AG04449 (cell line): ENCODE measurements at regions not wholly inside any gene's neighbourhood (a gene's known extent, or its start where the extent isn't known, plus 50 kb on each side); places are given as distances from the start of the nearest gene placed in this dataset.

ENCODE experiments used
- CTCF ChIA-PET: fragments of 350-600 bp; formaldehyde crosslinking; extraction: SDS; loops from one replicate; lab custom pipeline; 2021; ENCODE audit warnings: antibody characterized with exemption; lab: Yijun Ruan, JAX
- POLR2A ChIA-PET: fragments of 400-600, 350-600 bp; formaldehyde crosslinking; extraction: SDS; loops from one replicate; lab custom pipeline; 2020; ENCODE audit warnings: antibody characterized with exemption, inconsistent platforms; lab: Yijun Ruan, JAX
- DNase-seq: peaks from one replicate; pipeline ENCODE4 v3.0.0-alpha.2; 2010; ENCODE audit warnings: low read depth, low spot score
- H3K4me3 ChIP-seq: 2 replicates; pipeline ENCODE4 v1.5.1; 2011; ENCODE audit warnings: low read depth, mild to moderate bottlenecking, control low read depth, low read length
- CTCF ChIP-seq: IDR thresholded peaks from one replicate; pipeline ENCODE4 v1.5.1; 2011; ENCODE audit warnings: mild to moderate bottlenecking, moderate library complexity, low read length, control low read depth, inconsistent platforms; ENCODE audit not compliant: insufficient read depth; ENCODE audit errors: missing control alignments

- no peak for DNase-seq
- TF ChIP-seq CTCF, result no peak
- POLR2A ChIA-PET, result no interaction called here
- H3K4me3 ChIP-seq, result no peak overlapping the region
- CTCF ChIA-PET, result interaction anchor here (1.1 to 1.2 kb wide), 2 partner anchors 29 to 43 kb away, joined by 3 read pairs; no protein-coding TSS in a partner anchor
These were observed 119.5 kb upstream of the ISX start for GRCh38 chr22:34946339-34946985.

- H3K4me3 ChIP-seq, result no peak overlapping the region
- DNase-seq, result no peak
- ChIA-PET CTCF (interaction anchor here (2.4 kb wide), 1 partner anchor 17 kb away, joined by 8 read pairs; no protein-coding TSS in a partner anchor), POLR2A (no interaction called here)
- TF ChIP-seq CTCF, result no peak
These were observed 115.5 kb upstream of the ISX start for GRCh38 chr22:34950489-34950888.

GRCh38 chr22:34951212-34951611 lies 114.7 kb upstream of the ISX start:
- no peak for DNase-seq
- TF ChIP-seq CTCF, result no peak
- H3K4me3 ChIP-seq, result no peak overlapping the region
- ChIA-PET CTCF (interaction anchor here (2.4 kb wide), 1 partner anchor 16 kb away, joined by 8 read pairs; no protein-coding TSS in a partner anchor), POLR2A (no interaction called here)

- ChIA-PET POLR2A (no interaction called here), CTCF (no interaction called here)
- H3K4me3 ChIP-seq, result no peak overlapping the region
- no peak for DNase-seq
- no peak for TF ChIP-seq CTCF
These were observed 106.0 kb upstream of the ISX start for GRCh38 chr22:34960005-34960404.

GRCh38 chr22:34966980-34967565 lies 98.9 kb upstream of the ISX start:
- H3K4me3 ChIP-seq, result no peak overlapping the region
- peak; percentile 17 for DNase-seq
- peak; percentile 13 for TF ChIP-seq CTCF
- ChIA-PET POLR2A (interaction anchor here (1.0 kb wide), 1 partner anchor 52 kb away, joined by 3 read pairs; no protein-coding TSS in a partner anchor), CTCF (interaction anchor here (0.8 to 2.2 kb wide), 5 partner anchors 16 to 100 kb away, joined by 3 to 8 read pairs (median 4); no protein-coding TSS in a partner anchor)

- ChIA-PET POLR2A (no interaction called here), CTCF (no interaction called here)
- TF ChIP-seq CTCF, result no peak
These were observed 96.8 kb upstream of the ISX start for GRCh38 chr22:34969001-34969790.

More at GRCh38 chr22:34969001-34969790, 96.8 kb upstream of the ISX start:
- DNase-seq, result no peak
- H3K4me3 ChIP-seq, result no peak overlapping the region
